ENCODE measurements at regions not wholly inside any gene's neighbourhood (a gene's known extent, or its start where the extent isn't known, plus 50 kb on each side); places are given as distances from the start of the nearest gene placed in this dataset.

DNA sequence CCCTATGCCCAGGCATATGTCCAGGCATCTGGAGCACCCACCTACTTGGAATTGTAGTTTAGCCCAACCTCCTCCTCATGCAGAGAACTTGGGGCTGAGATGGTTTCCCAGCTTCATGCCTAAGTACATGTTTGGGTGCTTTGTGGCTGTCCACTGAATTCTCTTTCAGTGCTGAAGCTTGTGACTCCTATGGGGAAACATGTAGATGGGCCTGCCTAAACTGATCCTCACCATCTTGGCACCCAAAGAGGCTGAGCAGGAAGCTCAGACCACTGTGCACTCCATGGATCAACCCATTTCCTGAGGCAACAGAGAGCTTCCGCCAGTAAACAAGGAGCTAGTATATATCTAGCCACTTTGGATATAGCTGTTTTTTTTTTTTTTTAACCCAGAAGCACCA, 2733.7 kb downstream of the PCDH7 start:
- TF ChIP-seq CTCF (IDR thresholded peaks at IDR 0.05): no peak
- no peak for TF ChIP-seq POLR2A (IDR thresholded peaks at IDR 0.05)

Measured in adrenal gland (tissue), 5 donors.